ENCODE measurements at regions not wholly inside any gene's neighbourhood (a gene's known extent, or its start where the extent isn't known, plus 50 kb on each side); places are given as distances from the start of the nearest gene placed in this dataset.

- POLR2A ChIA-PET, result no interaction called here
These were observed 149.7 kb downstream of the HTR1B start for GRCh38 chr6:77313595-77313994.

GRCh38 chr6:77299931-77300330, 163.4 kb downstream of the HTR1B start:
- ChIA-PET CTCF (no interaction called here), POLR2A (no interaction called here)
- DNase-seq (ENCODE audit: extremely low spot score), result no peak
- TF ChIP-seq CTCF (IDR thresholded peaks at IDR 0.05; ENCODE audit: control extremely low read depth, extremely low read depth, low read depth, missing control alignments), result no peak

More at GRCh38 chr6:77313595-77313994, 149.7 kb downstream of the HTR1B start:
- no peak for TF ChIP-seq CTCF (IDR thresholded peaks at IDR 0.05; ENCODE audit: control extremely low read depth, extremely low read depth, low read depth, missing control alignments)
- CTCF ChIA-PET, result no interaction called here
- no peak for DNase-seq (ENCODE audit: extremely low spot score)

GRCh38 chr6:77298283-77298682, 165.0 kb downstream of the HTR1B start:
- ChIA-PET CTCF (no interaction called here), POLR2A (no interaction called here)
- no peak for DNase-seq (ENCODE audit: extremely low spot score)
- TF ChIP-seq CTCF (IDR thresholded peaks at IDR 0.05; ENCODE audit: control extremely low read depth, extremely low read depth, low read depth, missing control alignments), result no peak

GRCh38 chr6:77292564-77293546, 170.4 kb downstream of the HTR1B start:
- CTCF ChIA-PET, result no interaction called here
- DNase-seq (ENCODE audit: extremely low spot score), result no peak
- POLR2A ChIA-PET, result no interaction called here
- no peak for TF ChIP-seq CTCF (IDR thresholded peaks at IDR 0.05; ENCODE audit: control extremely low read depth, extremely low read depth, low read depth, missing control alignments)

GRCh38 chr6:77290798-77291197, 172.5 kb downstream of the HTR1B start:
- ChIA-PET POLR2A (no interaction called here), CTCF (no interaction called here)
- no peak for TF ChIP-seq CTCF (IDR thresholded peaks at IDR 0.05; ENCODE audit: control extremely low read depth, extremely low read depth, low read depth, missing control alignments)
- DNase-seq (ENCODE audit: extremely low spot score), result no peak

GRCh38 chr6:77286541-77286940, 176.8 kb downstream of the HTR1B start:
- TF ChIP-seq CTCF (IDR thresholded peaks at IDR 0.05; ENCODE audit: control extremely low read depth, extremely low read depth, low read depth, missing control alignments), result no peak
- no peak for DNase-seq (ENCODE audit: extremely low spot score)
- POLR2A ChIA-PET, result no interaction called here
- CTCF ChIA-PET, result no interaction called here
